ENCODE measurements at regions not wholly inside any gene's neighbourhood (a gene's known extent, or its start where the extent isn't known, plus 50 kb on each side); places are given as distances from the start of the nearest gene placed in this dataset.

- Histone ChIP-seq H3K4me1 (ENCODE audit: control insufficient read depth in 2 of 2, insufficient read depth in 1 of 2, low read depth in 1 of 2, low read length in 2 of 2) (peaks cover 0 to 9% of the 10 kb centered on the region in 2 donors), H3K14ac (ENCODE audit: low read length) (peak overlapping the region; percentile 67), H4K8ac (ENCODE audit: low read depth, low read length) (no peak overlapping the region), H2AFZ (ENCODE audit: low read length) (no peak overlapping the region), H2BK15ac (ENCODE audit: low read length) (peak overlapping the region; percentile 51), H3K4me2 (ENCODE audit: insufficient read depth, low read length, poor library complexity, severe bottlenecking) (no peak overlapping the region), H2BK5ac (ENCODE audit: low read length) (peak overlapping the region; percentile 78), H3K4ac (ENCODE audit: low read length) (no peak overlapping the region), H3K9me3 (replicated peaks in 1 of 2; ENCODE audit: control insufficient read depth in 2 of 2, insufficient read depth in 1 of 2, low read depth in 1 of 2, low read length in 2 of 2) (peaks cover 2 to 18% of the 10 kb centered on the region in 2 donors), H3K79me1 (ENCODE audit: low read depth, low read length) (no peaks in the 10 kb centered on the region), H3K27ac (replicated peaks; ENCODE audit: low read length) (peak overlapping the region; percentile 29), H3K27me3 (ENCODE audit: control insufficient read depth in 3 of 3, insufficient read depth in 3 of 3, low read depth in 1 of 3, low read length in 3 of 3) (peaks cover 0 to 7% (median 0%) of the 10 kb centered on the region in 3 experiments), H2BK12ac (ENCODE audit: low read length) (peak overlapping the region; percentile 18), H4K91ac (ENCODE audit: low read depth, low read length, poor library complexity) (peak overlapping the region; percentile 5), H3K18ac (ENCODE audit: low read length) (peak overlapping the region; percentile 78), H3K4me3 (ENCODE audit: low read length in 2 of 2) (no peak overlapping the region), H2AK5ac (ENCODE audit: low read depth, low read length) (peak overlapping the region; percentile 54), H3K23ac (ENCODE audit: low read depth, low read length, poor library complexity) (no peak overlapping the region), H2BK120ac (ENCODE audit: low read depth, low read length) (peak overlapping the region; percentile 69), H3K36me3 (replicated peaks in 1 of 2; ENCODE audit: control insufficient read depth in 2 of 2, insufficient read depth in 2 of 2, low read length in 2 of 2) (no peaks in the 10 kb centered on the region), H3K9ac (ENCODE audit: low read depth, low read length, poor library complexity) (no peak overlapping the region)
- no CpG with 5 or more reads among the region's 31 CpGs for WGBS, 2 donors (ENCODE audit: extremely low coverage in 2 of 2, insufficient read length in 2 of 2, insufficient replicate concordance in 1 of 2)
- no peak for DNase-seq (ENCODE audit: low spot score)
Observed at GRCh38 chr6:170134471-170135440, 156.1 kb downstream of the DLL1 start.

GRCh38 chr6:170134031-170134470 lies 156.8 kb downstream of the DLL1 start:
- H3K4me1 ChIP-seq (ENCODE audit: control insufficient read depth in 2 of 2, insufficient read depth in 1 of 2, low read depth in 1 of 2, low read length in 2 of 2), result peaks cover 0 to 10% of the 10 kb centered on the region in 2 donors
- no peak overlapping the region for H2BK120ac ChIP-seq (ENCODE audit: low read depth, low read length)
- H3K79me1 ChIP-seq (ENCODE audit: low read depth, low read length), result no peaks in the 10 kb centered on the region
- peak overlapping the region; percentile 39 for H3K18ac ChIP-seq (ENCODE audit: low read length)
- peak overlapping the region; percentile 29 for H3K27ac ChIP-seq (replicated peaks; ENCODE audit: low read length)
- H4K91ac ChIP-seq (ENCODE audit: low read depth, low read length, poor library complexity), result no peak overlapping the region
- H3K14ac ChIP-seq (ENCODE audit: low read length), result no peak overlapping the region
- H2BK12ac ChIP-seq (ENCODE audit: low read length), result no peak overlapping the region
- H4K8ac ChIP-seq (ENCODE audit: low read depth, low read length), result no peak overlapping the region
- H3K4me3 ChIP-seq (ENCODE audit: low read length in 2 of 2), result no peak overlapping the region
- no peak overlapping the region for H3K23ac ChIP-seq (ENCODE audit: low read depth, low read length, poor library complexity)
- peak overlapping the region; percentile 54 for H2AK5ac ChIP-seq (ENCODE audit: low read depth, low read length)
- no peaks in the 10 kb centered on the region for H3K36me3 ChIP-seq (replicated peaks in 1 of 2; ENCODE audit: control insufficient read depth in 2 of 2, insufficient read depth in 2 of 2, low read length in 2 of 2)
- H3K9me3 ChIP-seq (replicated peaks in 1 of 2; ENCODE audit: control insufficient read depth in 2 of 2, insufficient read depth in 1 of 2, low read depth in 1 of 2, low read length in 2 of 2), result peaks cover 2 to 18% of the 10 kb centered on the region in 2 donors
- no peak overlapping the region for H2AFZ ChIP-seq (ENCODE audit: low read length)
- peaks cover 0 to 11% (median 0%) of the 10 kb centered on the region in 3 experiments for H3K27me3 ChIP-seq (ENCODE audit: control insufficient read depth in 3 of 3, insufficient read depth in 3 of 3, low read depth in 1 of 3, low read length in 3 of 3)
- WGBS, 2 donors (ENCODE audit: extremely low coverage in 2 of 2, insufficient read length in 2 of 2, insufficient replicate concordance in 1 of 2), result no CpG with 5 or more reads among the region's 17 CpGs
- no peak overlapping the region for H2BK15ac ChIP-seq (ENCODE audit: low read length)
- peak overlapping the region; percentile 78 for H2BK5ac ChIP-seq (ENCODE audit: low read length)
- no peak overlapping the region for H3K4ac ChIP-seq (ENCODE audit: low read length)
- peak; percentile 31 for DNase-seq (ENCODE audit: low spot score)
- H3K4me2 ChIP-seq (ENCODE audit: insufficient read depth, low read length, poor library complexity, severe bottlenecking), result peak overlapping the region; percentile 19
- H3K9ac ChIP-seq (ENCODE audit: low read depth, low read length, poor library complexity), result no peak overlapping the region

DNA sequence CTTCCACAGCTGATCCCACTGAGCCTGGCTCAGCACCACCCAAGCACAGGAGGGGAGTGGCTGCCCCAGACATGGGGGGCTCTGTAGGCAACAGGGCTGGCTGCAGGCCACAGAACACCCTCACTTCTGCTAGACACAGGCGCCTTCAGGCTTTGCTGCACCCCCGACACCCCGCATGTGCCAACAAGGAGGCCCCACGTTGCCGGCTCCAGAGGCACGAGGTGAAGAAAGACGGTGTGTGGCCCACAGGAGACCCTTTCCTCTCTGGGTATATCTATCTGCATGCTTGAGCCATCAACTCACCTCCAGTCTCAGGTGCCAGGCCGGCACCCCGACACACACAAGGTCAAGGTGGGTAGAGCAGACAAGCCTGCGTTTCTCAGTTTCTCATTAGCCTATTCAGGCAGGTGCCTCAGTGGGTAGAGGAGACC lies 158.3 kb downstream of the DLL1 start:
- peak overlapping the region; percentile 86 for H4K91ac ChIP-seq (ENCODE audit: low read depth, low read length, poor library complexity)
- H2BK15ac ChIP-seq (ENCODE audit: low read length), result peak overlapping the region; percentile 73
- WGBS, 2 donors (ENCODE audit: extremely low coverage in 2 of 2, insufficient read length in 2 of 2, insufficient replicate concordance in 1 of 2), result no CpG with 5 or more reads among the region's 10 CpGs

GRCh38 chr6:170132011-170132521 lies 158.8 kb downstream of the DLL1 start:
- Histone ChIP-seq H3K14ac (ENCODE audit: low read length) (no peak overlapping the region), H2BK120ac (ENCODE audit: low read depth, low read length) (peak overlapping the region; percentile 82), H3K36me3 (replicated peaks in 1 of 2; ENCODE audit: control insufficient read depth in 2 of 2, insufficient read depth in 2 of 2, low read length in 2 of 2) (no peaks in the 10 kb centered on the region), H3K4me2 (ENCODE audit: insufficient read depth, low read length, poor library complexity, severe bottlenecking) (no peak overlapping the region), H3K9me3 (replicated peaks in 1 of 2; ENCODE audit: control insufficient read depth in 2 of 2, insufficient read depth in 1 of 2, low read depth in 1 of 2, low read length in 2 of 2) (peaks cover 0 to 11% of the 10 kb centered on the region in 2 donors), H4K8ac (ENCODE audit: low read depth, low read length) (no peak overlapping the region), H3K4me1 (ENCODE audit: control insufficient read depth in 2 of 2, insufficient read depth in 1 of 2, low read depth in 1 of 2, low read length in 2 of 2) (peaks cover 0 to 10% of the 10 kb centered on the region in 2 donors), H3K18ac (ENCODE audit: low read length) (peak overlapping the region; percentile 29), H2AK5ac (ENCODE audit: low read depth, low read length) (peak overlapping the region; percentile 100), H2AFZ (ENCODE audit: low read length) (no peak overlapping the region), H3K4ac (ENCODE audit: low read length) (no peak overlapping the region), H3K4me3 (ENCODE audit: low read length in 2 of 2) (no peak overlapping the region), H3K23ac (ENCODE audit: low read depth, low read length, poor library complexity) (no peak overlapping the region), H4K91ac (ENCODE audit: low read depth, low read length, poor library complexity) (peak overlapping the region; percentile 86), H2BK12ac (ENCODE audit: low read length) (peak overlapping the region; percentile 93), H3K79me1 (ENCODE audit: low read depth, low read length) (no peaks in the 10 kb centered on the region), H3K27ac (replicated peaks; ENCODE audit: low read length) (no peak overlapping the region), H2BK5ac (ENCODE audit: low read length) (peak overlapping the region; percentile 88), H3K27me3 (ENCODE audit: control insufficient read depth in 3 of 3, insufficient read depth in 3 of 3, low read depth in 1 of 3, low read length in 3 of 3) (peaks cover 0 to 11% (median 0%) of the 10 kb centered on the region in 3 experiments), H3K9ac (ENCODE audit: low read depth, low read length, poor library complexity) (no peak overlapping the region), H2BK15ac (ENCODE audit: low read length) (peak overlapping the region; percentile 73)
- no CpG with 5 or more reads among the region's 11 CpGs for WGBS, 2 donors (ENCODE audit: extremely low coverage in 2 of 2, insufficient read length in 2 of 2, insufficient replicate concordance in 1 of 2)
- DNase-seq (ENCODE audit: low spot score), result no peak

More for the DNA sequence above, 158.3 kb downstream of the DLL1 start:
- no peak overlapping the region for H3K9ac ChIP-seq (ENCODE audit: low read depth, low read length, poor library complexity)
- no peaks in the 10 kb centered on the region for H3K36me3 ChIP-seq (replicated peaks in 1 of 2; ENCODE audit: control insufficient read depth in 2 of 2, insufficient read depth in 2 of 2, low read length in 2 of 2)
- no peak overlapping the region for H2AFZ ChIP-seq (ENCODE audit: low read length)
- H3K18ac ChIP-seq (ENCODE audit: low read length), result peak overlapping the region; percentile 29
- H3K23ac ChIP-seq (ENCODE audit: low read depth, low read length, poor library complexity), result no peak overlapping the region
- no peak overlapping the region for H3K4me2 ChIP-seq (ENCODE audit: insufficient read depth, low read length, poor library complexity, severe bottlenecking)
- peak overlapping the region; percentile 93 for H2BK12ac ChIP-seq (ENCODE audit: low read length)
- H3K27me3 ChIP-seq (ENCODE audit: control insufficient read depth in 3 of 3, insufficient read depth in 3 of 3, low read depth in 1 of 3, low read length in 3 of 3), result peaks cover 0 to 11% (median 0%) of the 10 kb centered on the region in 3 experiments
- H3K4me3 ChIP-seq (ENCODE audit: low read length in 2 of 2), result no peak overlapping the region
- peak overlapping the region; percentile 67 for H3K14ac ChIP-seq (ENCODE audit: low read length)
- peak overlapping the region; percentile 100 for H2AK5ac ChIP-seq (ENCODE audit: low read depth, low read length)
- H3K27ac ChIP-seq (replicated peaks; ENCODE audit: low read length), result no peak overlapping the region
- no peaks in the 10 kb centered on the region for H3K79me1 ChIP-seq (ENCODE audit: low read depth, low read length)
- no peak for DNase-seq (ENCODE audit: low spot score)
- H3K4ac ChIP-seq (ENCODE audit: low read length), result peak overlapping the region; percentile 44
- H2BK5ac ChIP-seq (ENCODE audit: low read length), result peak overlapping the region; percentile 88
- peak overlapping the region; percentile 47 for H2BK120ac ChIP-seq (ENCODE audit: low read depth, low read length)
- H3K4me1 ChIP-seq (ENCODE audit: control insufficient read depth in 2 of 2, insufficient read depth in 1 of 2, low read depth in 1 of 2, low read length in 2 of 2), result peaks cover 0 to 10% of the 10 kb centered on the region in 2 donors
- H3K9me3 ChIP-seq (replicated peaks in 1 of 2; ENCODE audit: control insufficient read depth in 2 of 2, insufficient read depth in 1 of 2, low read depth in 1 of 2, low read length in 2 of 2), result peaks cover 2 to 16% of the 10 kb centered on the region in 2 donors
- no peak overlapping the region for H4K8ac ChIP-seq (ENCODE audit: low read depth, low read length)
